HEK293 (cell line): ENCODE measurements at regions not wholly inside any gene's neighbourhood (a gene's known extent, or its start where the extent isn't known, plus 50 kb on each side); places are given as distances from the start of the nearest gene placed in this dataset.

Source experiments
- CTCF ChIA-PET: fragments of 350-600 bp; formaldehyde crosslinking; extraction: SDS; loops from one replicate; lab custom pipeline; 2021; ENCODE audit warnings: antibody characterized with exemption; lab: Yijun Ruan, JAX
- POLR2A ChIA-PET: fragments of 300-600 bp; formaldehyde crosslinking; extraction: SDS; loops from one replicate; lab custom pipeline; 2020; ENCODE audit warnings: antibody characterized with exemption, inconsistent platforms; lab: Yijun Ruan, JAX
- H3K27ac ChIP-seq: fragments of 200-500 bp; sonication (Bioruptor generic); 2 replicates; pipeline ENCODE4 v1.5.1; 2014; ENCODE audit warnings: low read depth, low read length, control low read depth, inconsistent platforms; ENCODE audit errors: extremely low read depth
- H3K36me3 ChIP-seq, 2 experiments: fragments of 200-500 bp in 1 of 2; sonication (Bioruptor generic) in 1 of 2; 1 replicate in 1 of 2; 2 replicates in 1 of 2; pipeline ENCODE4 v1.5.1; 2014 to 2017; ENCODE audit warnings: inconsistent platforms in 2 of 2, low read length in 2 of 2; ENCODE audit not compliant: control insufficient read depth in 2 of 2, insufficient read depth in 1 of 2
- H3K4me1 ChIP-seq: fragments of 200-500 bp; sonication (Bioruptor generic); 2 replicates; pipeline ENCODE4 v1.5.1; 2014; ENCODE audit warnings: mild to moderate bottlenecking, low read length, inconsistent platforms; ENCODE audit not compliant: control insufficient read depth, insufficient read depth
- H3K4me3 ChIP-seq: 2 replicates; pipeline ENCODE4 v1.5.1; 2011; ENCODE audit warnings: low read depth, mild to moderate bottlenecking, control low read depth, low read length, moderate library complexity
- H3K9me3 ChIP-seq: fragments of 200-500 bp; sonication (Bioruptor generic); 2 replicates; pipeline ENCODE4 v1.5.1; 2014; ENCODE audit warnings: low read depth, low read length, inconsistent platforms; ENCODE audit not compliant: control insufficient read depth, insufficient read depth
- BCL11A ChIP-seq: fragments of 450-650 bp; formaldehyde crosslinking; IDR thresholded peaks from 2 replicates; pipeline ENCODE4 v1.5.1; 2016; ENCODE audit warnings: low read depth, missing biosample characterization, missing genetic modification characterization
- HIC1 ChIP-seq: fragments of 450-650 bp; formaldehyde crosslinking; IDR thresholded peaks from 2 replicates; pipeline ENCODE4 v1.5.1; 2016; ENCODE audit warnings: missing biosample characterization, missing genetic modification characterization
- KLF17 ChIP-seq: fragments of 450-650 bp; formaldehyde crosslinking; IDR thresholded peaks from 2 replicates; pipeline ENCODE4 v1.5.1; 2016; ENCODE audit warnings: missing biosample characterization, missing genetic modification characterization
- PRDM1 ChIP-seq: fragments of 450-650 bp; formaldehyde crosslinking; IDR thresholded peaks from 2 replicates; pipeline ENCODE4; 2016; ENCODE audit warnings: missing biosample characterization, missing genetic modification characterization
- SCRT1 ChIP-seq: fragments of 450-650 bp; formaldehyde crosslinking; IDR thresholded peaks from 2 replicates; pipeline ENCODE4 v1.5.1; 2016; ENCODE audit warnings: missing biosample characterization, missing genetic modification characterization, borderline replicate concordance
- TSHZ1 ChIP-seq: fragments of 450-650 bp; formaldehyde crosslinking; IDR thresholded peaks from 2 replicates; pipeline ENCODE4 v1.5.1; 2016; ENCODE audit warnings: missing biosample characterization, missing genetic modification characterization, borderline replicate concordance
- ZNF114 ChIP-seq: fragments of 450-650 bp; formaldehyde crosslinking; IDR thresholded peaks from 2 replicates; pipeline ENCODE4 v1.5.0; 2017; ENCODE audit warnings: missing biosample characterization, missing genetic modification characterization
- ZNF311 ChIP-seq: fragments of 450-650 bp; formaldehyde crosslinking; IDR thresholded peaks from 2 replicates; pipeline ENCODE4 v1.5.1; 2017; ENCODE audit warnings: missing biosample characterization, missing genetic modification characterization, borderline replicate concordance
- ZNF423 ChIP-seq: fragments of 450-650 bp; formaldehyde crosslinking; IDR thresholded peaks from 2 replicates; pipeline ENCODE4 v1.5.1; 2016; ENCODE audit warnings: missing biosample characterization, missing genetic modification characterization
- ZNF48 ChIP-seq: fragments of 450-650 bp; formaldehyde crosslinking; IDR thresholded peaks from 2 replicates; pipeline ENCODE4 v1.5.1; 2016; ENCODE audit warnings: missing biosample characterization, missing genetic modification characterization
- ZNF514 ChIP-seq: fragments of 450-650 bp; formaldehyde crosslinking; IDR thresholded peaks from 2 replicates; pipeline ENCODE4 v1.5.1; 2016; ENCODE audit warnings: missing biosample characterization, missing genetic modification characterization
- ZNF529 ChIP-seq: fragments of 450-650 bp; formaldehyde crosslinking; IDR thresholded peaks from 2 replicates; pipeline ENCODE4 v1.5.1; 2017; ENCODE audit warnings: missing genetic modification characterization, missing biosample characterization; ENCODE audit not compliant: insufficient replicate concordance
- ZNF548 ChIP-seq: fragments of 450-650 bp; formaldehyde crosslinking; IDR thresholded peaks from 2 replicates; pipeline ENCODE4 v1.5.1; 2016; ENCODE audit warnings: missing biosample characterization, missing genetic modification characterization
- ZNF777 ChIP-seq: fragments of 450-650 bp; formaldehyde crosslinking; IDR thresholded peaks from 2 replicates; pipeline ENCODE4 v1.5.1; 2017; ENCODE audit warnings: missing biosample characterization, missing genetic modification characterization, borderline replicate concordance
- ZNF785 ChIP-seq: fragments of 450-650 bp; formaldehyde crosslinking; IDR thresholded peaks from 2 replicates; pipeline ENCODE4 v1.5.1; 2016; ENCODE audit warnings: missing biosample characterization, missing genetic modification characterization
- ZNF830 ChIP-seq: fragments of 450-650 bp; IDR thresholded peaks from 2 replicates; pipeline ENCODE4 v1.5.0; 2018; ENCODE audit warnings: missing biosample characterization, missing genetic modification characterization, low read depth, mild to moderate bottlenecking, moderate library complexity

GRCh38 chr11:15794361-15795150, 561.8 kb downstream of the SOX6 start:
- no peak for TF ChIP-seq PRDM1 (tag by site-specific recombination)
- no peak overlapping the region for H3K27ac ChIP-seq
- POLR2A ChIA-PET = no interaction called here
- CTCF ChIA-PET = interaction anchor here (1.0 kb wide), 1 partner anchor 25 kb away, joined by 3 read pairs; no protein-coding TSS in a partner anchor
- no peaks in the 10 kb centered on the region for H3K36me3 ChIP-seq
- H3K4me1 ChIP-seq = no peaks in the 10 kb centered on the region
- H3K9me3 ChIP-seq = no peaks in the 10 kb centered on the region
- H3K4me3 ChIP-seq = no peak overlapping the region

- H3K4me3 ChIP-seq = no peak overlapping the region
- H3K9me3 ChIP-seq = no peaks in the 10 kb centered on the region
- CTCF ChIA-PET = no interaction called here
- POLR2A ChIA-PET = no interaction called here
- no peaks in the 10 kb centered on the region for H3K4me1 ChIP-seq
- H3K36me3 ChIP-seq = no peaks in the 10 kb centered on the region
- TF ChIP-seq BCL11A (tag by site-specific recombination) (no peak), ZNF830 (tag by site-specific recombination) (no peak), ZNF548 (no peak), TSHZ1 (tag by site-specific recombination) (no peak), HIC1 (tag by site-specific recombination) (no peak), ZNF311 (tag by site-specific recombination) (no peak), KLF17 (tag by site-specific recombination) (no peak)
- no peak overlapping the region for H3K27ac ChIP-seq
Measured at GRCh38 chr11:15795378-15795777, 561.0 kb downstream of the SOX6 start.

GRCh38 chr11:15800111-15800800, 556.1 kb downstream of the SOX6 start:
- TF ChIP-seq ZNF423 (tag by site-specific recombination) (no peak), SCRT1 (tag by site-specific recombination) (no peak), ZNF114 (tag by site-specific recombination) (no peak), ZNF529 (tag by site-specific recombination) (no peak), ZNF514 (tag by site-specific recombination) (no peak), ZNF785 (tag by site-specific recombination) (no peak), ZNF48 (tag by site-specific recombination) (no peak), ZNF777 (tag by site-specific recombination) (no peak)
- H3K36me3 ChIP-seq = no peaks in the 10 kb centered on the region
- no peaks in the 10 kb centered on the region for H3K9me3 ChIP-seq
- H3K4me3 ChIP-seq = no peak overlapping the region
- POLR2A ChIA-PET = interaction anchor here (0.6 kb wide), 1 partner anchor 43 kb away, joined by 4 read pairs; no protein-coding TSS in a partner anchor
- CTCF ChIA-PET = interaction anchor here (0.6 to 1.4 kb wide), 2 partner anchors 19 to 28 kb away, joined by 3 to 4 read pairs; no protein-coding TSS in a partner anchor
- H3K4me1 ChIP-seq = no peaks in the 10 kb centered on the region
- H3K27ac ChIP-seq = no peak overlapping the region
